GM18907 (cell line): ENCODE measurements at regions not wholly inside any gene's neighbourhood (a gene's known extent, or its start where the extent isn't known, plus 50 kb on each side); places are given as distances from the start of the nearest gene placed in this dataset.

Experiments used
- ATAC-seq: cut with Tn5 transposase; IDR thresholded peaks from one replicate; pipeline ENCODE4 v1.9.1; 2021; ENCODE audit warnings: mild to moderate bottlenecking, moderate library complexity; ENCODE audit not compliant: unreplicated experiment

DNA sequence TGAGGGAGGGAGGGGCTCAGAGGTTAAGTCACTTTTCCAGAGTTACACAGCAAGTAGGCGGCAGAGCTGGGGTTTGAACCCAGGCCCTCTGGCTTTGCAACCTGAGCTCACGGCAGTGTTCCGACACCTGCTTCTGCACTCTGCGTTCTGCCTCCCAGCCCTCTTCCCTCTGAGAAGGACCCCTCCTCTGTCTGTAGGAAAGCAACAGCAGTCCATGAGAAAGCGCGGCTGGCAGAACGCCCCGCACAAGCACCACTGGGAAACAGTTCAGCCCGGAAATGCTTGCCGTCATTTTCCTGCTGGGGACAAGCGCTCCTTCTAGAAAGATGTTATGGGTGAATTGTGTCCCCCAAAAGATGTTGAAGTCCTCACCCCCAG lies 241.1 kb downstream of the NPHP4 start:
- ATAC-seq: no peak

DNA sequence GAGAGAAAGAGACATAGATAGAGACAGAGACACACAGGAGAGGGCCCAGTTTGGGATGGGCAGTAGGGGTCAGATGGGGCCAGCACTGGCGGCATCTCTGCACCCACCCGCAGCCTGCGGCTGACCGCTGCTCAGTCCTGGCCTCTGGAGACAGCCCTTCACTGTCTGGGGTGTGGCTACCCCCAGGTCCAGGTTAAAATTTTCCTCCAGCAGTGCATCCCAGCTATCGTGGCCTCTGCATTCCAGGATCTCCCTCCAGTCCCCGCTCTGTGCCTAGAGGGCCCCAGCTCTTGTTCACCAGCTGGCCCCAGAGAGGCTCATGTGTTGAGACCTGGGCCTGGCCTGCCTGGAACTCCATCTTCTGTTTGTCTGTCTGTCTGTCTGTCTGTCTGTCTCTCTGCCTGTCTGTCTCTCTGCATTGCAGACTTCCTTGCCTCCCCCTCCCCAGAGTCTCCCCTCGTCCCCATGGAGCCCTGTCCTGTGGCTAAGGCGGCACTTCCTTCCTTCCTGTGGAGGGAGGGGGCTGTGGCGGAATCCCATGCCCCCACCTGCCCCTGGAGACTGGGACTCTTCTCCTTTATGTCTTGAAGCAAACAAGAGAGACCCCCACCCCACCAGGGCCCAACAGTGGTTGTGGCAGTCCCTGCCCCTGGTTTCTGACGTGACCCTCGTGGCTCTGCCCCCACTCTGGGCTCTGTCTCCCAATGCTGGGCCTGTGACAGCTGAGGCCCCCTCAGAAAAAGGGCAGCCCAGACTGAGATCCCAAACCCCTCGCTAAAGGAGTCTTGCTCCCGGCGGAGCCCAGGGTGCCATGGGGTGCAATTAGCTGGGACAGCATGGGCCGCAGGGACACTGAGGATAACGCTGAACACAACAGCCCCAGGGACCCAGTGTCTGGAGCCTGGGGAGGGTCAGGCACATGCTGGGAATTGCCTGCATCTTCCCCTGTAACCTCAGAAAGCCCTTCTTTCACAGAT lies 241.8 kb downstream of the NPHP4 start:
- no peak for ATAC-seq

DNA sequence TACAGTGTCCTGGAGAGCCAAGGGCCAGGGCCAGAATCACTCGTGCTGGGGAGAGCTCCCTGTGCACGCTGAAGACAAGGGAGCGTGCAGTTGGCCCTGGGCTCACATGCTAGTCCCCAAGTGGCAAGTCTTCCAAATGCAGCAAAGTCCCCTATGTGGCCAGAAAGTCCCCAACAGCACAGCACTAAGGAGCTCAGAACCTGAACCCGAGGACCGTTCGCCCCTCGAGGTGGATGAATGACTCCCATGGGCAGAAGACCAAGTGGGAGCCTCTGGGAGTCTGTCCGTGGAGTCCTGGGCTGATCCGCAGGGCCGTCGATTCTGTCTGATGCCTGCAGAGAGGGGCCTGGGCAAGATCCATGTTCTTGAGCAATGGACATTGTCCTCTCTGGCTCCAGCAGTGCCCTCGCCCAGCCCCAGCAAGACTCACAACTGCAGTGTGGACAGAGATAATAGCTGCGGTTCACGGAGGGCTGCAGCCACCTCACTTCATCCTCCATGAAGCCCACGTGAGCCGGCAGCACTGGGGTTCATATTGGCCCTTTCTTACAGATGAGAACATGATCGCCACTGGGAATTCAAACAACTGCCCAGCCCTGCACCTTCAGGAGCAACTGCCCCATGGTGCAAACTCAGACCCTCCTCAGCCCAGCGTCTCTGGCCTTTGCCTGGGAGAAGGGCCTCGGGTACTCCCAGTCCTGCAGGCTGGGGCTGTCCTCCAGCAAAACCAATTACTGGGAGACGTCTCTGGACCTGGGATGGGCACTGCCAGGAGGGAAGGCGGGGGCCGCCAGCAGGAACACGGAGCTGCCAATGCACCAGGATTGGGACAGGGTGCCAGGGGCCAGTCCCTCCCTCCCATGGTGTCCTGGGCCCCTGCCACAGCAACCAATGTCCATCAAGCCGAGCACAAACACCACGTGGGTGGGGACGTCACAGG lies 243.7 kb downstream of the NPHP4 start:
- no peak for ATAC-seq

DNA sequence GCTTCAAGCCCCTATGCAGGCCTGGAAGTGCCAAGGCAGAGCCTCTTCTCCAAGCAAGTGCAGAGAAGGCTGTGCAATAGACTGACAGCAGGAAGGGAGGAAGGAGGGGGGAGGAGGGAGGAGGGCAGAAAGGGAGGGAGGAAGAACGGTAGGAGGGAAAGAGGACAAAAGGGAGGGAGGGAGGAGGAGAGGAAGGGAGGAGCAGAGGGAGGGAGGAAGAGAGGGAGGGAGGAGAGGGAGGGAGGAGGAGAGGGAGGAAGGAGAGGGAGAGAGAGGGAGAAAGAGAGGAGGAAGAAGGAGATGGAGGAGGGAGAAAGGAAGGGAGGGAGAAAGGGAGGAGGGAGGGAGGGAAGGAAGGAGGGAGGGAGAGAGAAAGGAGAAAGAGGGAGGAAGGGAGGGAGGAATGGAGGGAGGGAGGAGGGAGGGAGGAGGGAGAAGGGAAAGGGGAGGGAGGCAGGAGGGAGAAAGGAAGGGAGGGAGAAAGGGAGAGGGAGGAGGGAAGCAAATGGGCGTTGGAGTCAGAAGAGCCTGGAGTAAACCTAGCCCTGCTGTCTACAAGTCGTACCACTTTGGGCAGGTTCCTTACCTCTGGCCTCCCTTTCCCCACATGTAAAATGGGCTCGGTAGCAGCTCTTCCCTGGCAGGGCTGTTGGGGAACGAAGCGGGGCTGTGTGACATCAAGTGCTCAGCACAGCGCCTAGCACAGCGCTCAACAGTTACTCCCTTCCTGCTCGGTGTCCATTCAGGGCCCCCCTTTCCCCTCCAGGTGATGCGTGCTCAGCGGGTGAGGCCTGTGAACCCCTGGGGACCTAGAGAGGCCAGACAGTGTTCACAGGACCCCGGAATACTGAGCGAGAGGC lies 244.6 kb downstream of the NPHP4 start:
- no peak for ATAC-seq

DNA sequence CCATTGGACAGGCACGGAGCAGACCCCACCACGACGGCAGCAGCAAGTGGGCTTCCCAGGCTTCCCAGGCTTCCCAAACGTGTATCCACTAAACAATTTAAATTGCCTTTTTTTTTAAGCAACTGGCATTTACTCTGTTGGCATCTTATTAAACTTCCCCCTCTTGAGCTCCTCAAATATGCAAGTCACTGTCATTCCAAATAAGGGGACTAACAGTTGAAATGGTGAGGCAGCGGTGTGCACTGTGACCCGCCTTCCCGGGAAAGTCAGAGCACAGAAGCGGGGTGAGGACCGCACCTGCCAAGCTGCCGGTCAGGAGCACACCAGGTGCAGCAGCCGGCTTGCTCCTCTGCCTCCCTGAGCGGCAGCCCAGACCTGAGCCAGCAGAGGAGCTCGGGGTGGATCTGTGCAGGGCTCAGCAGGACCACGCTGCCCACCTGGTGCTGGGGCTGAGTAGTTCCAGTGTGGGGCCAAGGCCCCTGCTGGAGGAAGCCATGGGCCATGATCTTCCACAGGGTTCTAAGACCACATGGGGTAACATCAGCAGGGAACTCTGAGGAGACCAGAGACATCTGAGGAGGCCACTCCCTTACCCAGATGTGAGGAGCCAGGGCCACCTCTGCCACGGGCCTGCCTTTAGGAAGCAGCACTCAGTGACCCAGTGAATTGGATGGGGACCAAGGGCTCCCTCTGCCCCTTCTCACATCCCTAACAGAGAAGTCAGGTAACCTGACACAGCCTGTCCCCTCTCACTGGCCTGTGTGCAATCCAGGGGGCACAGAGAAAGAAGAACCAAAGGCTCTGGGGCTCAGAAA lies 245.4 kb downstream of the NPHP4 start:
- ATAC-seq: no peak

DNA sequence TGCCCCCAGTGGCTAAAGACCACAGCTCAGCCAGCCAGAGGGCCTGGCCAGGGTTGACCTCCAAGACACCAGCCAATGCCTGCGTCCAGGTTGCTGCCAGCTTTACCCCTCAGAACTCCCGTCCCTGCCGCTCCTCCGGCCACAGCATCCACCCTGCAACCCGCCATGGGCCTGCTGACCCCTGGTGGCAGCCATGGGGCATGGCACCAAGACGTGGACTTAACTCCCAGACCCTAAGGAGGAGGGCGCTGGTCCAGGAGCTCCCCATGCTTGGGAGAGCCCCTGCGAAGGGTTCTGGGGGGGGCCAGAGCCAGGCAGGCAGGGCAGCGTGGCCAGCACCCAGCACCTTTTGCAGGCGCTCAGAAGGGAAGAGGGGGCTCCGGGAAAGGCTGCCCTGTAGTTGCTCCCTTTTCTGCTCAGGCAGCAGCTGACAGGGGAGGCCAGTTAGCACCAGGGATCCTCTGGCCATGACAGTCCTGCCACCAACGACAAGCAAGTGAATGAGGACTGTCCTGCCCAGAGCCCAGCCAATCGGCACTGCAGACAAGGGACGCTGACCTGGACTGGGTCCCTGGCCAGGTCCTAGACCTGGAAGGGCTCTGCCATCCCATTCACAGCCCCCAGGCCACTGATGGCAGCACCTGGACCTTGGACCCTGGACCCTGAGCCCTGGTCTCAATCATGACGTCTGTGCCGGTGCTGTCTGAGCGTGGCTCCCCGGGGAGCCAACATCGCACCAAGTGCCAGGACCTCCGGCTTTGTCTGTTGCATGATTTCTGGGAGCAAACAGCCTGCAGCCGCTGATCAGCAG lies 246.2 kb downstream of the NPHP4 start:
- peak; percentile 60 for ATAC-seq

DNA sequence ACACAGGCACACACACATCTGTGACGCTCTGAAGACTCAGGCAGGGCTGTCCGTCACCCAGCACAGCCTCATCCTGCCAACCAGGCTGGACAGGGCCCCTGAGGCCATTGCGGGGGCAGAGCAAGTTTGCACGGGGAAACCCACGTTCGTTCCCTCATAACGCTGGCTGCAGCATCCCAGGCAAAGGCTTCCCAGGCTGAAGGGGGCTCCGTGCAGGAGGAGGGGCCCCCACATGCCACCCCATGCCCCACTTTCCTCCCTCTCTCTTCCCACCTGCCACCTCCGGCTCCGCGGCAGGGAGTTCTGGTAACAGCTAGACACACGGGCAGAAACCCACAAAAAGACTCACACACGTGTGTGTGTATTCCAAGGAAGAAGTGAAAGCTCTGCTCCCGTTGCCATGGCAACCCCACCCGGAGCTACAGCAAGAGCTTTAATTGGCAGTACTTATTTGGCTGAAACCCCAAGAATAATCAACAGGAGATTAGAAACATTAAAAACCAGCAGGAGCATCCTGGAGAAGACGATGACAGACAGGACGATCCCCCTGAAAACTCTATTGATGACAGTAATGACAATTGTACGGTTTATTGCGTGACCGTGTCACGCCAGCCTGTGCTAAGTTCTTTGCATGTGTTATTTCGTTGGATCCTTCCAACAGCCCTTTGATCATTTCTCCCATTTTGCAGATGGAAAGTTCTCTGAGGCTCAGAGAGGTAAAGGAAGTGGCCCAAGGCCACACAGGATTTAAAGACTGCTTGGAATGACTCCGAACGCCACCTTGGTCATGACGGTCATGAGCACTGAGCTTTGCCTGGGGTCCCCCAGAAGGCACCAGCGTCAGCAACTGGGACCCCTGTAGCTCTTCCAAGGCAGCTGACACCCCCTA lies 247.1 kb downstream of the NPHP4 start:
- no peak for ATAC-seq

DNA sequence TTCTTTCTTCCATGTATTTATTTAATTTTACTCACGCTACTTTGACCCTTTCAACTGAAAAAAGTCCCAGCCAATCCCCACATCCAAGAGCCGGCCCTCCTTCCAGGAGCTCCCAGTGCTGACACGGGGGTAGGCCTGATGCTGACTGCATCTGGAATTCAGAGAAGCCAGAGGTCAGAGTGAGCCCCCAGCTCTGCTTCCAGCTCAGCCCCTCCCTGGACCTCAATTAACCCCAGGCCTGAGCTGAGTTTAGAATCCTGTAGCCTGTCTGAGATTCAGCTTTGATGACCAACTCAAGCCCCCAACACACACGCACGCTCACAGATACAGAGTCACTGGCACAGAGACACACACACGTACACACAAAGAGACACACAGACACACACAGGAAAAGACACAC lies 247.9 kb downstream of the NPHP4 start:
- no peak for ATAC-seq

DNA sequence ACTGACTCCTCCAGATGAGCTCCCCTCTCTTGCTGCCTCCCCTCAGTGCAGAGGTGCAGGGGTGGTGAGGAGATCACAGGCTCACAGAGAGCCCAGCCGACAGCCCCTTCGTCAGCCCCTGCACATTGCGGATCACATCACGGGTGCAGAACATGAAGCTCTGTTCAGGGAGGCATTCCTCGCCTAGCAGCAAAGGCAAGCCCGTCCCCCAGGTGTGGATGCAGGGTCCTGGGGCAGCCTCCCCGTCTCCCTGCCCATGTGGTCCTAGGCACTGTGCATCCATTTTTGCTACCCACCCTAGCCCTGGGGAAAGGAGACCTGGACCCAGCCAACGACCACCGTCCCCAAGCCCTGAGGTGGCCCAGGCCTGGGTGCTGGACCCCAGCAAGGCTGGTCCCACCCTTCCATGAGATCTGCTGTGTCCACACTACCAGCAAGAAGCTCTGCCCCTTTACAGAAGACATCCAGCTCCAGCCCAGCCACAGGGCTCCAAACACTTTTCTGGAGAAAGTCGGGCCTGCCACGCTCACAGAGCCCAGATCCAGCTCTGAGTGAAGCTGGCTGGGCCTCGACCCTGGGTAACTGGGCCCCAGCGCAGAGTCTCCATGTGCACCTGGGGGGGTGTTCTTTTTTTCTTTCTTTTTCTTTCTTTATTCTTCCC lies 248.7 kb downstream of the NPHP4 start:
- no peak for ATAC-seq

DNA sequence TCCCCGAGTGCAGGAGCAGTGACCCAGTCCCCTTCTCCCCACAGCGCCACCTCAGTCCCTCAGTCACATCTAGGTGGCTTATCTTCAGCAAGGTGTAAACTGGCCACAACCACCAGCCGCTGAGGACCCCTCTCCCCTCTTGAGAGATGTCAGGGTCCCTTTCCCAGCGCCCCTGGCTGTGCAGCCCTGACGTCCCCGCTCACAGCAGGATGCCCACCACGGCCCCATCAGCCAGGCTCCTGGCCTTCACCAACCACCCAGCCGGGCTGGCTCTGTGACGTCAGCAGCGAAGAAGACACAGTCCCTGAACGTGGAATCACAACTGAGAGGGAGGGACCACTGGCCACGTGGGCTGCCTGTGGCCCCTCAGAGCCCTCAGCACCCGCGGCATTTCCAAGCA lies 249.4 kb downstream of the NPHP4 start:
- no peak for ATAC-seq

DNA sequence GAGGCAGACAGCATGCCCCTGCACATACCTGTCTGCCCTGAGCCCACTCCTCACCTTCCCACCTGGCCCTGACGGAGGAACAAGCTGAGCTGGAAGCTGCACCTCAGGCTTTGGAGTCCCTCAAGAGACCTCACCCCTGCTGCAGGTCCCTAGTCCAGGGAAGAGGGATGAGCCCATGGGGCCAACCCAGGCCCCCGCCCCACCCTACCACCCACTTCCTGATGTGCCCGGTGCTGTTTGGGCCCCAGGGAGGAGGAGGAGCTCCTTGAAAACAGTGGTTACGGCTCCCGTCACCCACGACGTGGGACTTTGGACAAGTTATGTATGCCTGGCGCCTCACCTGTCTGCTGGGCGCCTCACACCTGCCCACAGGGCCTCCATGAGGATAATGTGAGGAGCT lies 250.2 kb downstream of the NPHP4 start:
- no peak for ATAC-seq

DNA sequence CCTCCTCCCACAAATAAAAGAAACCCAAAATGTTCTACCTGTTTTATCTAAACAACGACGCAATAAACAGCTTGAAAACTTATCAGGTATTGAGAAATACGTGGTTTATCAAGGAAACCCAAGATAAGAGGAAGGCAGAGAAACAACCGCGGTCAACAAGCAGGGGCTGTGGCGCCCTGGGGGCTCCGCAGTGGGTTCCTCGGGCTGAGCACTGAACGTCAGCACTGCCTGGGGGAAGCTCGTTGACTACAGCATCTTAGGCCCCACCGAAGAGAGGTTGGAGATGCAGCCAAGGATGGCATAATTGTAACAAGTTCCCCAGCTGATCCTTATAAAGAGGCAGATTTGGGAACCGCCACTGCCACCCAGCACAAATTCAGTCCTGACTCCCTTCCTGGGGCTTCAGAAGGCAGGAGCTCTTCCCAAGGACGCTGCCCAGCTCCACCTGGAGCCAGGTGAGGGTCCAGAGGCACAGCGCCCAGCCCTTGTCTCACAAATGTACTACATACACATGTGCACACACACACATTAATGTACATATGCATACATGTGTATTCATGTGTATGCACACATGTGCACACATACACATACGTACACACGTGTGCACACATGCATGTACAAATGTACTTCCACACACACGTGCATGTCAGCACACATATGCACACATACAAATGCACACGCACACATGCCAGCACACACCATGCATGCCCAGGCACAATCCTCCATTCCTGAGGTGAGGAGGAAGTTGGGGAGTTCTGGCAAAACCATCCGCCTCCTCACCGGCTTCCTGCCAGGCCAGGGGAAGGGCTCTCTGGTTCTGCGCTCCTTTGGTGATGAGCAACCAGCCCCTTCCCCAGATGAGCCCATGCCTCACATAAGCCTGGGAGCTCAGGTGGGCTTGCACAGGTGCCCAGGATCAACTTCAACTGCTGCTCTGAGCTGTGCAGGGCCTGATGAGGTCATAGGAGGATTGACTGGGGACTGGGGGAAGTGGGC lies 251.1 kb downstream of the NPHP4 start:
- no peak for ATAC-seq

DNA sequence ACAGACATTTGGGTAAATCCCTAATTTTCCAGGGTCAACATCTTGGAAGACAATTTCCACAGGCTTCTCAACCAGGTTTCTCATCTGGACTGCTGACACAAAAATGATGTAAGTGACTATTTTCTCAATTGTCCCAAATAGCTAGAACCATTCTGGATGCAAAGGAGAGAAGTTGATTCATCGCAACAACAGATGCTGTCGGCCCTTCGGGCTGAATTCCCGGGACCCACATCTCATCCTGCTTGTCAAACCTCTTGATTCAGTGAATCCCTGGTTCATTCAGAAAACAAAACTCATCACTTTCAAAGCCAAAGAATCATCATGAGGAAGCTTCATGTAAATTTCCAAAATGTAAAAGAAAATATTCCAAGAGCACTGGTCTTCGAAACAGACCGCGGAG lies 251.8 kb downstream of the NPHP4 start:
- ATAC-seq: no peak

DNA sequence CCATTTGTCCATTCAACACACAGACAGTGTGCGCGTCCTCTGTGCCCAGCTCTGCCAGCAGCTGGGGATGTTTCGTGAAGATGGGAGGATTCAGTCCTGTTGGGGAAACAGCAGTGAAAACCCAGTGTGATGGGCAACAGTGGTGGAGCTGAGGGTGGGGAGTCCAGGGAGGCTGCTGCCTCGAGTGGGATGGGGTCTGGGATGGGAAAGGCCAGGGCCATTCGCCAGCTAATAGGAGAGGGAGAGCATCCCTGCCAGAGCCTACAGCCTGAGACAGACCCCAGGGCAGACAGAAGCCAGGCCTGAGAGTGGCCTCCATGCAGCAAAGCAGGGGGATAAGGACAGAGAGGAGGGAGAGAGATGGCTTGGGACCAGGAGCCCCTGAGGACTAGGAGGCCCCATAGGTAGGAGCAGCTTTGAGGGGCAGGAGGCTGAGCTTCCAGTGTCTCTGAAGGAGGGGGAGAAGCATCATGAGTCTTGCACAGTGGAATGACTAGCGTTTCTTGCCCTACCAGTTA lies 252.6 kb downstream of the NPHP4 start:
- no peak for ATAC-seq

DNA sequence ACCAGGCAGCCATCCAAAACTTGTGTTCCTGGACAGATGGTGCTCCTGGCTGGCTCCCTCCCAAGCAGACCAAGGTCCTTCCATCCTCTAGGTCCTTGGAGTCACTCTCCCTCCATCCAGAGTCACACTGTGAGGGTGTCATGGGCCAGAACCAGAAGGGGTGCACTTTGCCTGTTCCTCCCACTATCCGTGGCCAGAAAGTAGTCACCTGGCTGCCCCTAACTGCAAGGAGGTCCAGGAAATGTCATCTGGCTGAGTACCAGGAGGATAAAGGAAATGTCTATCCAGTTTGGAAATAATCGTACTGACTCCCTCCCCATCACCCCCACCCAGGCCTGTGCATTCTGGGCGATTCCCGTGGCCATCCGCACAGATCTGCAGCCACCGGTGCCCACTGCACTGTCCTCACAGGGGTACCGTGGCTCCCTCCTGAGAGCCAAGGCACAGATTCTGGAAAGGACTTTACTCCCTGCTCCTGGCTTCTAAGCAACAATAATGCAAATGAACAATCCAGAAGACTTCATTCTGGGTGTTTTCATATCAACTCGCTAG lies 253.2 kb downstream of the NPHP4 start:
- ATAC-seq: no peak

DNA sequence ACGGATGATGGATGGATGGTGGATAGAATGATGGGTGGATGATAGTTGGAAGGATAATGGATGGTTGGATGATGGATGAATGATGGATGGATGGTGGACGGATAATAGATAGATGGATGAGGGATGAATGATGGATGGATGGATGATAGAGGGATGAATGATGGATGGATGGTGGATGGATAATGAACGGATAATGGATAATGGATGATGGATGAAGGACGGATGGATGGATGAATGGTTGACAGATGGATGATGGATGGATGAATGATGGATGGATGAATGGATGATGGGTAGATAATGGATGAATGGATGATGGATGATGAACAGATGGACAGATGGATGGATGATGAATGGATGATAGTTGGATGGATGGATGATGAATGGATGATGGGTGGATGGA lies 255.1 kb downstream of the NPHP4 start:
- ATAC-seq: no peak
